WTC11 (cell line): ENCODE measurements at regions not wholly inside any gene's neighbourhood (a gene's known extent, or its start where the extent isn't known, plus 50 kb on each side); places are given as distances from the start of the nearest gene placed in this dataset.

ENCODE experiments used
- ATAC-seq: fragments of 200-7000 bp; cut with Tn5 transposase; 2 replicates; pipeline ENCODE4 v1.10.0; 2021; ENCODE audit warnings: mild to moderate bottlenecking, moderate library complexity
- CTCF ChIA-PET: fragments of 300-600 bp; sonication (Branson Sonifier 250); formaldehyde crosslinking; loops from one replicate; lab custom pipeline; 2021; ENCODE audit warnings: antibody characterized with exemption; lab: Charles Lee
- POLR2A ChIA-PET: fragments of 350-600 bp; sonication (Branson Sonifier 250); formaldehyde crosslinking; loops from one replicate; lab custom pipeline; 2021; ENCODE audit warnings: antibody characterized with exemption; lab: Charles Lee
- DNase-seq: peaks from one replicate; pipeline ENCODE4 v3.0.0; 2021; ENCODE audit warnings: low spot score
- H3K27ac Mint-ChIP-seq: 2 replicates; pipeline ENCODE4 v1.8.0; 2021; ENCODE audit warnings: mixed read lengths
- H3K27me3 Mint-ChIP-seq: 2 replicates; pipeline ENCODE4 v1.8.0; 2021; ENCODE audit warnings: low read depth, mild to moderate bottlenecking, moderate library complexity, mixed read lengths
- H3K36me3 Mint-ChIP-seq: 2 replicates; pipeline ENCODE4 v1.8.0; 2021; ENCODE audit warnings: mixed read lengths
- H3K4me1 Mint-ChIP-seq: 2 replicates; pipeline ENCODE4 v1.8.0; 2022; ENCODE audit warnings: mixed read lengths
- H3K4me3 Mint-ChIP-seq: 2 replicates; pipeline ENCODE4 v1.8.0; 2021; ENCODE audit warnings: mild to moderate bottlenecking, moderate library complexity, mixed read lengths
- H3K9me3 Mint-ChIP-seq: 2 replicates; pipeline ENCODE4 v1.8.0; 2021; ENCODE audit warnings: mixed read lengths
- ATF1 ChIP-seq: sonication (generic); formaldehyde crosslinking; IDR thresholded peaks from 2 replicates; pipeline ENCODE4 v1.8.1; 2023; ENCODE audit warnings: mild to moderate bottlenecking, moderate library complexity, missing genetic modification reagents
- ELF4 ChIP-seq: sonication (generic); formaldehyde crosslinking; IDR thresholded peaks from 2 replicates; pipeline ENCODE4 v1.8.1; 2022; ENCODE audit warnings: low read depth, mild to moderate bottlenecking, moderate library complexity, missing genetic modification reagents
- EMX1 ChIP-seq: fragments of 250-450 bp; sonication (Bioruptor Pico); IDR thresholded peaks from 2 replicates; pipeline ENCODE4 v1.8.0; 2021; ENCODE audit warnings: mild to moderate bottlenecking
- ESRRA ChIP-seq: sonication (generic); formaldehyde crosslinking; IDR thresholded peaks from 2 replicates; pipeline ENCODE4 v1.8.1; 2022; ENCODE audit warnings: mild to moderate bottlenecking, missing genetic modification reagents, borderline replicate concordance
- FOXK1 ChIP-seq: sonication (generic); formaldehyde crosslinking; IDR thresholded peaks from 2 replicates; pipeline ENCODE4 v1.8.0; 2022; ENCODE audit warnings: mild to moderate bottlenecking, moderate library complexity, missing genetic modification reagents
- GABPB1 ChIP-seq: sonication (generic); formaldehyde crosslinking; IDR thresholded peaks from 2 replicates; pipeline ENCODE4 v1.8.1; 2023; ENCODE audit warnings: mild to moderate bottlenecking, missing genetic modification reagents
- GRHL2 ChIP-seq: fragments of 250-450 bp; sonication (Bioruptor Pico); IDR thresholded peaks from 2 replicates; pipeline ENCODE4 v1.8.0; 2022; ENCODE audit warnings: mild to moderate bottlenecking, moderate library complexity; ENCODE audit not compliant: insufficient replicate concordance, severe bottlenecking
- JUN ChIP-seq: sonication (generic); formaldehyde crosslinking; IDR thresholded peaks from 2 replicates; pipeline ENCODE4 v1.8.0; 2023; ENCODE audit warnings: mild to moderate bottlenecking, missing genetic modification reagents
- NFATC4 ChIP-seq: fragments of 250-450 bp; sonication (Bioruptor Pico); IDR thresholded peaks from 2 replicates; pipeline ENCODE4 v1.9.0; 2021; ENCODE audit warnings: mild to moderate bottlenecking
- NFYB ChIP-seq: sonication (generic); formaldehyde crosslinking; conservative IDR thresholded peaks from 2 replicates; pipeline ENCODE4 v1.8.0; 2022; ENCODE audit warnings: low read depth, missing genetic modification reagents
- SMAD3 ChIP-seq: sonication (generic); formaldehyde crosslinking; IDR thresholded peaks from 2 replicates; pipeline ENCODE4 v1.8.0; 2022; ENCODE audit warnings: missing genetic modification reagents, mild to moderate bottlenecking, borderline replicate concordance
- SP1 ChIP-seq: sonication (generic); formaldehyde crosslinking; conservative IDR thresholded peaks from 2 replicates; pipeline ENCODE4 v1.8.1; 2022; ENCODE audit warnings: missing genetic modification reagents
- ZBTB21 ChIP-seq: sonication (generic); formaldehyde crosslinking; IDR thresholded peaks from 2 replicates; pipeline ENCODE4 v1.8.1; 2023; ENCODE audit warnings: mild to moderate bottlenecking, missing genetic modification reagents, borderline replicate concordance
- ZNF121 ChIP-seq: sonication (generic); formaldehyde crosslinking; IDR thresholded peaks from 2 replicates; pipeline ENCODE4 v1.8.0; 2023; ENCODE audit warnings: missing genetic modification reagents
- ZNF138 ChIP-seq: sonication (generic); formaldehyde crosslinking; conservative IDR thresholded peaks from 2 replicates; pipeline ENCODE4 v1.8.1; 2022; ENCODE audit warnings: mild to moderate bottlenecking, moderate library complexity, missing genetic modification reagents
- TF ChIP-seq, protein P1 (sequence below): sonication (generic); formaldehyde crosslinking; IDR thresholded peaks from 2 replicates; pipeline ENCODE4 v1.8.0; 2022; ENCODE audit warnings: mild to moderate bottlenecking, missing genetic modification reagents
- TF ChIP-seq, protein P2 (sequence below): sonication (generic); formaldehyde crosslinking; IDR thresholded peaks from 2 replicates; pipeline ENCODE4 v1.8.1; 2023; ENCODE audit warnings: mild to moderate bottlenecking, missing genetic modification reagents, moderate library complexity
- TF ChIP-seq, protein P3 (sequence below): sonication (generic); formaldehyde crosslinking; IDR thresholded peaks from 2 replicates; pipeline ENCODE4 v1.8.0; 2022; ENCODE audit warnings: mild to moderate bottlenecking, missing genetic modification reagents
- TF ChIP-seq, protein P4 (sequence below): sonication (generic); formaldehyde crosslinking; IDR thresholded peaks from 2 replicates; pipeline ENCODE4 v1.8.0; 2022; ENCODE audit warnings: mild to moderate bottlenecking, missing genetic modification reagents
- TF ChIP-seq, protein P5 (sequence below): sonication (generic); formaldehyde crosslinking; IDR thresholded peaks from 2 replicates; pipeline ENCODE4 v1.8.0; 2023; ENCODE audit warnings: missing genetic modification reagents, mild to moderate bottlenecking, borderline replicate concordance
- TF ChIP-seq, protein P6 (sequence below): sonication (generic); formaldehyde crosslinking; IDR thresholded peaks from 2 replicates; pipeline ENCODE4 v1.8.1; 2023; ENCODE audit warnings: mild to moderate bottlenecking, moderate library complexity, missing genetic modification reagents
- TF ChIP-seq, protein P7 (sequence below): sonication (generic); formaldehyde crosslinking; IDR thresholded peaks from 2 replicates; pipeline ENCODE4 v1.8.1; 2022; ENCODE audit warnings: low read depth, missing genetic modification reagents, borderline replicate concordance
- TF ChIP-seq, protein P8 (sequence below): fragments of 250-450 bp; sonication (Bioruptor Pico); IDR thresholded peaks from 2 replicates; pipeline ENCODE4 v1.9.0; 2021; ENCODE audit warnings: moderate library complexity, mild to moderate bottlenecking, inconsistent platforms, borderline replicate concordance

DNA sequence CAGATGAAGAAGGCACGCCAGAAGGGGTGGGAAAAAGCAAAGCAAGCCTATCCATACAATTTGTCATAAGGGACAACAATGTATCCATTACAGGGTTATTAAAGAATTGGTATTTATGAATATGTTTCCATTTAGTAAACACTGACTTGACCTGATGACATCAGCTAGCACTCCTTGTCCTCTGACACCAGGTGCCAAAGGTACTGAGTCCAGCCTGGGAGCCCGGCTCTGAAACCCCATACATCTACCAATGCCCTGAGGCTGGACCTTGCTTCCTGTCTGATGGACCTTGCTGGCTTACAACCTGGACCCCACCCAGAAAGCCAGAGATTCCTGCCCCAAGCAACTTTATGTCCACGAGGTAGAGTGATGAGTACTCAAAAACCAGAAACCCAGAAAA lies 263.0 kb upstream of the ATP11B start (continued):
- TF ChIP-seq, protein P1, sequence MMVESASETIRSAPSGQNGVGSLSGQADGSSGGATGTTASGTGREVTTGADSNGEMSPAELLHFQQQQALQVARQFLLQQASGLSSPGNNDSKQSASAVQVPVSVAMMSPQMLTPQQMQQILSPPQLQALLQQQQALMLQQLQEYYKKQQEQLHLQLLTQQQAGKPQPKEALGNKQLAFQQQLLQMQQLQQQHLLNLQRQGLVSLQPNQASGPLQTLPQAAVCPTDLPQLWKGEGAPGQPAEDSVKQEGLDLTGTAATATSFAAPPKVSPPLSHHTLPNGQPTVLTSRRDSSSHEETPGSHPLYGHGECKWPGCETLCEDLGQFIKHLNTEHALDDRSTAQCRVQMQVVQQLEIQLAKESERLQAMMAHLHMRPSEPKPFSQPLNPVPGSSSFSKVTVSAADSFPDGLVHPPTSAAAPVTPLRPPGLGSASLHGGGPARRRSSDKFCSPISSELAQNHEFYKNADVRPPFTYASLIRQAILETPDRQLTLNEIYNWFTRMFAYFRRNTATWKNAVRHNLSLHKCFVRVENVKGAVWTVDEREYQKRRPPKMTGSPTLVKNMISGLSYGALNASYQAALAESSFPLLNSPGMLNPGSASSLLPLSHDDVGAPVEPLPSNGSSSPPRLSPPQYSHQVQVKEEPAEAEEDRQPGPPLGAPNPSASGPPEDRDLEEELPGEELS (CRISPR knock-in tag) = no peak
- TF ChIP-seq, protein P2, sequence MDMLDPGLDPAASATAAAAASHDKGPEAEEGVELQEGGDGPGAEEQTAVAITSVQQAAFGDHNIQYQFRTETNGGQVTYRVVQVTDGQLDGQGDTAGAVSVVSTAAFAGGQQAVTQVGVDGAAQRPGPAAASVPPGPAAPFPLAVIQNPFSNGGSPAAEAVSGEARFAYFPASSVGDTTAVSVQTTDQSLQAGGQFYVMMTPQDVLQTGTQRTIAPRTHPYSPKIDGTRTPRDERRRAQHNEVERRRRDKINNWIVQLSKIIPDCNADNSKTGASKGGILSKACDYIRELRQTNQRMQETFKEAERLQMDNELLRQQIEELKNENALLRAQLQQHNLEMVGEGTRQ (CRISPR knock-in tag) = no peak
- TF ChIP-seq, protein P3, sequence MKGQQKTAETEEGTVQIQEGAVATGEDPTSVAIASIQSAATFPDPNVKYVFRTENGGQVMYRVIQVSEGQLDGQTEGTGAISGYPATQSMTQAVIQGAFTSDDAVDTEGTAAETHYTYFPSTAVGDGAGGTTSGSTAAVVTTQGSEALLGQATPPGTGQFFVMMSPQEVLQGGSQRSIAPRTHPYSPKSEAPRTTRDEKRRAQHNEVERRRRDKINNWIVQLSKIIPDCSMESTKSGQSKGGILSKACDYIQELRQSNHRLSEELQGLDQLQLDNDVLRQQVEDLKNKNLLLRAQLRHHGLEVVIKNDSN = no peak
- no peak for TF ChIP-seq ELF4
- no peak for TF ChIP-seq SP1 (CRISPR knock-in tag)
- no peak for TF ChIP-seq NFYB

DNA sequence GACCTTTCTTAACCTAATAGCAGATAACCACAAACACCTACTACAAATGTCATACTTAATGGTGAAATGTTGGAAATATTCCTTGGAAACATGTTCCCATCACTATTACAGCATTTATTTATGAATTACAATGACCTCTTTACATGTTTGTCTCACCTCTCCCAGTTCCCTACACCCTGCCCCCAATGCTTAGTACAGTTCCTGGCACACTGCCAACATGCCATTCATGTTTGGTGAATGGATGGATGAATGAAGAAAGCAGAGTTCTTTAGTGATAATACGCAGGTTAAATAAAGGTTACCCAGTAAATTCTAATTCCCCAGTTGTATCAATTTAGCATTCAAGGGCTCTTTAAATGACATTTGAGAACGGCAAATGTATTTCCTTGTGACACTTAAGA lies 259.9 kb upstream of the ATP11B start:
- Mint-ChIP-seq H3K27me3 (no peaks in the 10 kb centered on the region), H3K36me3 (no peaks in the 10 kb centered on the region; the same call in 1 of the 2 replicates), H3K4me3 (no peak overlapping the region), H3K4me1 (peaks cover 13% of the 10 kb centered on the region), H3K9me3 (peaks cover 7% of the 10 kb centered on the region), H3K27ac (no peak overlapping the region)
- CTCF ChIA-PET = no interaction called here
- ATAC-seq (no peak), DNase-seq (no peak)
- POLR2A ChIA-PET = no interaction called here
- no peak for TF ChIP-seq ZNF121
- TF ChIP-seq, protein P4, sequence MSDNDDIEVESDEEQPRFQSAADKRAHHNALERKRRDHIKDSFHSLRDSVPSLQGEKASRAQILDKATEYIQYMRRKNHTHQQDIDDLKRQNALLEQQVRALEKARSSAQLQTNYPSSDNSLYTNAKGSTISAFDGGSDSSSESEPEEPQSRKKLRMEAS (CRISPR knock-in tag) = no peak
- TF ChIP-seq, protein P5, sequence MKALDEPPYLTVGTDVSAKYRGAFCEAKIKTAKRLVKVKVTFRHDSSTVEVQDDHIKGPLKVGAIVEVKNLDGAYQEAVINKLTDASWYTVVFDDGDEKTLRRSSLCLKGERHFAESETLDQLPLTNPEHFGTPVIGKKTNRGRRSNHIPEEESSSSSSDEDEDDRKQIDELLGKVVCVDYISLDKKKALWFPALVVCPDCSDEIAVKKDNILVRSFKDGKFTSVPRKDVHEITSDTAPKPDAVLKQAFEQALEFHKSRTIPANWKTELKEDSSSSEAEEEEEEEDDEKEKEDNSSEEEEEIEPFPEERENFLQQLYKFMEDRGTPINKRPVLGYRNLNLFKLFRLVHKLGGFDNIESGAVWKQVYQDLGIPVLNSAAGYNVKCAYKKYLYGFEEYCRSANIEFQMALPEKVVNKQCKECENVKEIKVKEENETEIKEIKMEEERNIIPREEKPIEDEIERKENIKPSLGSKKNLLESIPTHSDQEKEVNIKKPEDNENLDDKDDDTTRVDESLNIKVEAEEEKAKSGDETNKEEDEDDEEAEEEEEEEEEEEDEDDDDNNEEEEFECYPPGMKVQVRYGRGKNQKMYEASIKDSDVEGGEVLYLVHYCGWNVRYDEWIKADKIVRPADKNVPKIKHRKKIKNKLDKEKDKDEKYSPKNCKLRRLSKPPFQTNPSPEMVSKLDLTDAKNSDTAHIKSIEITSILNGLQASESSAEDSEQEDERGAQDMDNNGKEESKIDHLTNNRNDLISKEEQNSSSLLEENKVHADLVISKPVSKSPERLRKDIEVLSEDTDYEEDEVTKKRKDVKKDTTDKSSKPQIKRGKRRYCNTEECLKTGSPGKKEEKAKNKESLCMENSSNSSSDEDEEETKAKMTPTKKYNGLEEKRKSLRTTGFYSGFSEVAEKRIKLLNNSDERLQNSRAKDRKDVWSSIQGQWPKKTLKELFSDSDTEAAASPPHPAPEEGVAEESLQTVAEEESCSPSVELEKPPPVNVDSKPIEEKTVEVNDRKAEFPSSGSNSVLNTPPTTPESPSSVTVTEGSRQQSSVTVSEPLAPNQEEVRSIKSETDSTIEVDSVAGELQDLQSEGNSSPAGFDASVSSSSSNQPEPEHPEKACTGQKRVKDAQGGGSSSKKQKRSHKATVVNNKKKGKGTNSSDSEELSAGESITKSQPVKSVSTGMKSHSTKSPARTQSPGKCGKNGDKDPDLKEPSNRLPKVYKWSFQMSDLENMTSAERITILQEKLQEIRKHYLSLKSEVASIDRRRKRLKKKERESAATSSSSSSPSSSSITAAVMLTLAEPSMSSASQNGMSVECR (CRISPR knock-in tag) = no peak
- TF ChIP-seq ELF4 = no peak
- TF ChIP-seq GRHL2 (CRISPR knock-in tag) = no peak
- TF ChIP-seq ESRRA = no peak
- TF ChIP-seq JUN (CRISPR knock-in tag) = no peak
- TF ChIP-seq GABPB1 (CRISPR knock-in tag) = no peak
- TF ChIP-seq, protein P6, sequence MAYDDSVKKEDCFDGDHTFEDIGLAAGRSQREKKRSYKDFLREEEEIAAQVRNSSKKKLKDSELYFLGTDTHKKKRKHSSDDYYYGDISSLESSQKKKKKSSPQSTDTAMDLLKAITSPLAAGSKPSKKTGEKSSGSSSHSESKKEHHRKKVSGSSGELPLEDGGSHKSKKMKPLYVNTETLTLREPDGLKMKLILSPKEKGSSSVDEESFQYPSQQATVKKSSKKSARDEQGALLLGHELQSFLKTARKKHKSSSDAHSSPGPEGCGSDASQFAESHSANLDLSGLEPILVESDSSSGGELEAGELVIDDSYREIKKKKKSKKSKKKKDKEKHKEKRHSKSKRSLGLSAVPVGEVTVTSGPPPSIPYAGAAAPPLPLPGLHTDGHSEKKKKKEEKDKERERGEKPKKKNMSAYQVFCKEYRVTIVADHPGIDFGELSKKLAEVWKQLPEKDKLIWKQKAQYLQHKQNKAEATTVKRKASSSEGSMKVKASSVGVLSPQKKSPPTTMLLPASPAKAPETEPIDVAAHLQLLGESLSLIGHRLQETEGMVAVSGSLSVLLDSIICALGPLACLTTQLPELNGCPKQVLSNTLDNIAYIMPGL (CRISPR knock-in tag) = no peak
- TF ChIP-seq, protein P7, sequence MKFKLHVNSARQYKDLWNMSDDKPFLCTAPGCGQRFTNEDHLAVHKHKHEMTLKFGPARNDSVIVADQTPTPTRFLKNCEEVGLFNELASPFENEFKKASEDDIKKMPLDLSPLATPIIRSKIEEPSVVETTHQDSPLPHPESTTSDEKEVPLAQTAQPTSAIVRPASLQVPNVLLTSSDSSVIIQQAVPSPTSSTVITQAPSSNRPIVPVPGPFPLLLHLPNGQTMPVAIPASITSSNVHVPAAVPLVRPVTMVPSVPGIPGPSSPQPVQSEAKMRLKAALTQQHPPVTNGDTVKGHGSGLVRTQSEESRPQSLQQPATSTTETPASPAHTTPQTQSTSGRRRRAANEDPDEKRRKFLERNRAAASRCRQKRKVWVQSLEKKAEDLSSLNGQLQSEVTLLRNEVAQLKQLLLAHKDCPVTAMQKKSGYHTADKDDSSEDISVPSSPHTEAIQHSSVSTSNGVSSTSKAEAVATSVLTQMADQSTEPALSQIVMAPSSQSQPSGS (CRISPR knock-in tag) = no peak
- no peak for TF ChIP-seq EMX1
- TF ChIP-seq, protein P8, sequence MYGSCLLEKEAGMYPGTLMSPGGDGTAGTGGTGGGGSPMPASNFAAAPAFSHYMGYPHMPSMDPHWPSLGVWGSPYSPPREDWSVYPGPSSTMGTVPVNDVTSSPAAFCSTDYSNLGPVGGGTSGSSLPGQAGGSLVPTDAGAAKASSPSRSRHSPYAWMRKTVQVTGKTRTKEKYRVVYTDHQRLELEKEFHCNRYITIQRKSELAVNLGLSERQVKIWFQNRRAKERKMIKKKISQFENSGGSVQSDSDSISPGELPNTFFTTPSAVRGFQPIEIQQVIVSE (CRISPR knock-in tag) = no peak
- TF ChIP-seq FOXK1 (CRISPR knock-in tag) = no peak
- TF ChIP-seq ATF1 (CRISPR knock-in tag) = no peak
- no peak for TF ChIP-seq ZBTB21
- TF ChIP-seq SMAD3 = no peak
- TF ChIP-seq ZNF138 (CRISPR knock-in tag) = no peak
- no peak for TF ChIP-seq NFATC4 (CRISPR knock-in tag)
